K562 (cell line): ENCODE measurements at regions not wholly inside any gene's neighbourhood (a gene's known extent, or its start where the extent isn't known, plus 50 kb on each side); places are given as distances from the start of the nearest gene placed in this dataset.

Source experiments
- ATAC-seq: fragments of 200-7000 bp; cut with Tn5 transposase; 3 replicates; pipeline ENCODE4 v1.9.1; 2020; ENCODE audit warnings: moderate library complexity
- BruUV-seq: library from RNA; stranded (reverse); fragments of 400-500 nt; replicated peaks from 2 replicates; lab custom pipeline; 2021; lab: Mats Ljungman, UMichigan
- CTCF ChIA-PET: fragments of 300-600 bp; formaldehyde crosslinking; extraction: SDS; loops from one replicate; lab custom pipeline; 2021; ENCODE audit warnings: low intra/inter-chr PET ratio; lab: Yijun Ruan, JAX
- POLR2A ChIA-PET: fragments of 300-600, 350-650 bp; sonication (Branson Sonifier 250); formaldehyde crosslinking; extraction: SDS; loops from one replicate; lab custom pipeline; 2021; ENCODE audit warnings: antibody characterized with exemption, inconsistent platforms; lab: Yijun Ruan, JAX
- DNase-seq, 4 experiments: peaks; one replicate each; pipeline versions ENCODE4 v3.0.0 to v3.0.0-alpha.2; 2011 to 2018; ENCODE audit warnings: low spot score in 3 of 4, mixed read lengths in 3 of 4; ENCODE audit errors: extremely low read depth in 1 of 4
- FAIRE-seq: peaks from 2 replicates; lab custom pipeline; 2011; peaks lifted over from hg19 to GRCh38; lab: Jason Lieb, UNC
- H2AFZ ChIP-seq: 2 replicates; pipeline ENCODE4 v1.6.0; 2011; ENCODE audit warnings: low read depth, low read length, control low read depth, inconsistent platforms
- H3K27ac ChIP-seq: fragments of 200-600 bp; 3 replicates; pipeline ENCODE4 v1.8.0; 2011; ENCODE audit warnings: low read depth, mild to moderate bottlenecking, control low read depth, inconsistent platforms, low read length, moderate library complexity, mixed read lengths; ENCODE audit errors: extremely low read depth
- H3K27me3 ChIP-seq, 2 experiments: fragments of 300-600 bp in 1 of 2; 2 replicates in 1 of 2; 3 replicates in 1 of 2; pipeline versions ENCODE4 v1.6.0 to v1.8.0; 2011; ENCODE audit warnings: inconsistent platforms in 2 of 2, low read length in 2 of 2, mild to moderate bottlenecking in 1 of 2, mixed read lengths in 1 of 2, moderate library complexity in 1 of 2; ENCODE audit not compliant: control insufficient read depth in 2 of 2, insufficient read depth in 2 of 2
- H3K36me3 ChIP-seq: fragments of 300-600 bp; 3 replicates; pipeline ENCODE4 v1.8.0; 2011; ENCODE audit warnings: mild to moderate bottlenecking, low read length, inconsistent platforms; ENCODE audit not compliant: control insufficient read depth, insufficient read depth
- H3K4me1 ChIP-seq, 2 experiments: fragments of 200-600 bp in 1 of 2; replicated peaks in 1 of 2; 2 replicates in 1 of 2; 3 replicates in 1 of 2; pipeline versions ENCODE4 v1.5.1 to v1.8.0; 2011; ENCODE audit warnings: inconsistent platforms in 2 of 2, low read length in 2 of 2, mild to moderate bottlenecking in 1 of 2, mixed read lengths in 1 of 2, moderate library complexity in 1 of 2; ENCODE audit not compliant: control insufficient read depth in 2 of 2, insufficient read depth in 2 of 2
- H3K4me2 ChIP-seq: 2 replicates; pipeline ENCODE4 v1.6.1; 2011; ENCODE audit warnings: low read length, control low read depth, inconsistent platforms, mixed read lengths; ENCODE audit not compliant: insufficient read depth
- H3K4me3 ChIP-seq: fragments of 200-600 bp; sonication (generic), shearing (Covaris generic); 2 replicates; pipeline ENCODE4 v1.5.1; 2016; ENCODE audit warnings: control low read depth, inconsistent platforms
- H3K79me2 ChIP-seq: fragments of 200-600 bp; 3 replicates; pipeline ENCODE4 v1.8.0; 2011; ENCODE audit warnings: low read length, inconsistent platforms; ENCODE audit not compliant: control insufficient read depth, insufficient read depth
- H3K9ac ChIP-seq, 2 experiments: 2 replicates each; pipeline versions ENCODE4 v1.6.0 to v1.6.1; 2011; ENCODE audit warnings: low read depth in 2 of 2, low read length in 2 of 2, control low read depth in 1 of 2, inconsistent platforms in 1 of 2, mild to moderate bottlenecking in 1 of 2, mixed read lengths in 1 of 2; ENCODE audit not compliant: insufficient read depth in 1 of 2
- H3K9me1 ChIP-seq: one replicate; pipeline ENCODE4 v1.6.0; 2011; ENCODE audit warnings: inconsistent platforms, mild to moderate bottlenecking, low read length, moderate library complexity; ENCODE audit not compliant: control insufficient read depth, insufficient read depth
- H3K9me3 ChIP-seq: replicated peaks from 2 replicates; pipeline ENCODE4 v1.5.1; 2011; ENCODE audit warnings: low read depth, low read length, inconsistent platforms; ENCODE audit not compliant: control insufficient read depth, insufficient read depth
- H4K20me1 ChIP-seq: replicated peaks from 2 replicates; pipeline ENCODE4 v1.6.1; 2011; ENCODE audit warnings: low read length, inconsistent platforms, mixed read lengths; ENCODE audit not compliant: control insufficient read depth, insufficient read depth
- CSDE1 ChIP-seq, 2 experiments: fragments of 450-650 bp; IDR thresholded peaks; 2 replicates each; pipeline ENCODE4 v1.6.1; 2016; ENCODE audit warnings: mild to moderate bottlenecking in 1 of 2
- FOXJ3 ChIP-seq: sonication (generic); formaldehyde crosslinking; IDR thresholded peaks from 2 replicates; pipeline ENCODE4 v1.4.0; 2020; ENCODE audit warnings: mild to moderate bottlenecking, missing genetic modification reagents
- FOXK2 ChIP-seq, 2 experiments: fragments of 450-650 bp; IDR thresholded peaks in 1 of 2; conservative IDR thresholded peaks in 1 of 2; 2 replicates each; pipeline ENCODE4 v1.6.1; 2016; ENCODE audit warnings: low read depth in 2 of 2, mild to moderate bottlenecking in 1 of 2
- FOXM1 ChIP-seq, 2 experiments: fragments of 450-650 bp in 1 of 2; sonication (generic) in 1 of 2; formaldehyde crosslinking in 1 of 2; IDR thresholded peaks; 2 replicates each; pipeline versions ENCODE4 v1.6.1 to v1.9.0; 2017 to 2022; ENCODE audit warnings: low read depth in 2 of 2, mild to moderate bottlenecking in 2 of 2, missing genetic modification reagents in 1 of 2, moderate library complexity in 1 of 2
- HCFC1 ChIP-seq: IDR thresholded peaks from 2 replicates; pipeline ENCODE4 v1.6.1; 2012; ENCODE audit warnings: low read depth, low read length, improper control_type of control experiment
- KLF10 ChIP-seq: fragments of 250-450 bp; sonication (Bioruptor Pico); IDR thresholded peaks from 2 replicates; pipeline ENCODE4 v1.6.1; 2021; ENCODE audit warnings: matching md5 sums
- LEF1 ChIP-seq: fragments of 450-650 bp; IDR thresholded peaks from 2 replicates; pipeline ENCODE4 v1.6.1; 2016; ENCODE audit warnings: mild to moderate bottlenecking
- MTA3 ChIP-seq: fragments of 450-650 bp; formaldehyde crosslinking; IDR thresholded peaks from 2 replicates; pipeline ENCODE4 v1.6.1; 2017; ENCODE audit warnings: mild to moderate bottlenecking, borderline replicate concordance
- RFX7 ChIP-seq: fragments of 250-450 bp; sonication (Bioruptor Pico); IDR thresholded peaks from 2 replicates; pipeline ENCODE4 v1.5.1; 2021; ENCODE audit warnings: mild to moderate bottlenecking
- ZFP36 ChIP-seq: fragments of 150-350 bp; IDR thresholded peaks from 2 replicates; pipeline ENCODE4 v1.6.1; 2018; ENCODE audit warnings: low read length, low read depth; ENCODE audit not compliant: partially characterized antibody
- ZNF165 ChIP-seq: fragments of 250-450 bp; sonication (Bioruptor Pico); IDR thresholded peaks from 2 replicates; pipeline ENCODE4 v1.4.0; 2020; ENCODE audit warnings: borderline replicate concordance
- ZNF277 ChIP-seq: fragments of 250-450 bp; sonication (Bioruptor Pico); IDR thresholded peaks from 2 replicates; pipeline ENCODE4 v1.8.0; 2022; ENCODE audit warnings: inconsistent platforms, mild to moderate bottlenecking, moderate library complexity, borderline replicate concordance
- WGBS: fragments of 100-300 bp; shearing (Covaris generic); methylation state at CpG from one replicate; pipeline ENCODE4 v1.1.6; 2016; ENCODE audit warnings: low coverage, mixed read lengths; ENCODE audit not compliant: insufficient coverage; ENCODE audit errors: missing lambda C conversion rate; 5-methylcytosine and 5-hydroxymethylcytosine counted together
- in situ Hi-C: fragments of 300-500 bp; cut with MboI; formaldehyde crosslinking; loops from 4 replicates; pipeline ENCODE4 v1.15.0; 2018; ENCODE audit warnings: inconsistent platforms, mixed read lengths
- intact Hi-C: fragments of 100-400 bp; cut with micrococcal nuclease; formaldehyde crosslinking; loops from 2 replicates; pipeline ENCODE4 v1.14.2; 2022
- TF ChIP-seq, protein P1 (sequence below): fragments of 450-650 bp; IDR thresholded peaks from 2 replicates; pipeline ENCODE4 v1.6.1; 2016; ENCODE audit warnings: missing biosample characterization, missing genetic modification characterization
- TF ChIP-seq, protein P2 (sequence below): IDR thresholded peaks from 3 replicates; pipeline ENCODE4 v1.6.1; 2011; ENCODE audit warnings: borderline replicate concordance, mild to moderate bottlenecking; ENCODE audit not compliant: insufficient read length, insufficient read depth
- TF ChIP-seq, protein P3 (sequence below): fragments of 450-650 bp; IDR thresholded peaks from 2 replicates; pipeline ENCODE4 v1.6.1; 2018; ENCODE audit not compliant: partially characterized antibody

DNA sequence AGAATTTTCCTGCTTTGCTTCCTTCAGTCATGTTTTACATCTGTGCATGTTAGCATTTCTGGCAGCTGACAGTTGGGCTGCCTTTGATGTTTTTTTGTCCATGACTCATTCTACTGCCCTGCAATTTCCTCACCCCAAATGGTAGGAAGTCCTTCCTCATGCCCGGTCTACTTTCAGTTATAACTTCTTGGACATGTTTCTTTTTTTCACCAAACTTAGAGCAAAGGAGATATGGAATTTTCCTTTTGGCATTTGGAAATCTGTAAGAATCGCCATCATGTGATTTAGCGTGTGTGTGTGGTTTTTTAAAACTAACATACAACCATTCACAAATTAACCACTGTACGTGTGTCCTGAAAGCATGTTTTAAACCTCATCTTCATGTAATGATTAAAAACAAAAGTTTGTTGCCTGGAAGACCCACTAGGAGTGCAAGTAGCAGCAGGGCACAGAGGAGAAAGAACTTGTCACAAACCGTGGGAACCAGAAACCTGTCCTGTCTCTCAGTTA lies 430.7 kb upstream of the CFAP20DC start:
- H3K9me3 ChIP-seq = no peaks in the 10 kb centered on the region
- H4K20me1 ChIP-seq = no peaks in the 10 kb centered on the region
- no TSS peak for BruUV-seq
- no peak overlapping the region for H3K27ac ChIP-seq
- no peaks in the 10 kb centered on the region for H3K36me3 ChIP-seq
- H3K4me3 ChIP-seq = no peak overlapping the region
- no peak overlapping the region for H2AFZ ChIP-seq
- no peaks in the 10 kb centered on the region; a peak in 1 of 5 replicates for H3K27me3 ChIP-seq
- intact Hi-C loops (no loop called here), in situ Hi-C loops (no loop called here)
- DNase-seq (no peak), FAIRE-seq (no peak), ATAC-seq (no peak)
- CTCF ChIA-PET = no interaction called here
- no peak overlapping the region for H3K4me2 ChIP-seq
- no peaks in the 10 kb centered on the region for H3K9me1 ChIP-seq
- H3K4me1 ChIP-seq = no peaks in the 10 kb centered on the region
- H3K79me2 ChIP-seq = no peaks in the 10 kb centered on the region
- no peak overlapping the region for H3K9ac ChIP-seq
- POLR2A ChIA-PET = no interaction called here
- TF ChIP-seq FOXJ3 (CRISPR knock-in tag) (no peak), FOXM1 (IDR thresholded peaks at IDR 0.05; ENCODE audit: low read depth) (no peak), FOXM1 (CRISPR knock-in tag; IDR thresholded peaks at IDR 0.05; ENCODE audit: low read depth) (no peak), MTA3 (no peak), HCFC1 (no peak), CSDE1 (IDR thresholded peaks at IDR 0.05) (no peak), ZNF165 (CRISPR knock-in tag) (no peak), KLF10 (CRISPR knock-in tag) (no peak), ZNF277 (CRISPR knock-in tag) (no peak), ZFP36 (no peak), RFX7 (CRISPR knock-in tag) (no peak), LEF1 (no peak), FOXK2 (conservative IDR thresholded peaks at IDR 0.05 in 1 of 2, IDR thresholded peaks at IDR 0.05 in 1 of 2; ENCODE audit: low read depth in 2 of 2) (no peak)
- TF ChIP-seq, protein P1, sequence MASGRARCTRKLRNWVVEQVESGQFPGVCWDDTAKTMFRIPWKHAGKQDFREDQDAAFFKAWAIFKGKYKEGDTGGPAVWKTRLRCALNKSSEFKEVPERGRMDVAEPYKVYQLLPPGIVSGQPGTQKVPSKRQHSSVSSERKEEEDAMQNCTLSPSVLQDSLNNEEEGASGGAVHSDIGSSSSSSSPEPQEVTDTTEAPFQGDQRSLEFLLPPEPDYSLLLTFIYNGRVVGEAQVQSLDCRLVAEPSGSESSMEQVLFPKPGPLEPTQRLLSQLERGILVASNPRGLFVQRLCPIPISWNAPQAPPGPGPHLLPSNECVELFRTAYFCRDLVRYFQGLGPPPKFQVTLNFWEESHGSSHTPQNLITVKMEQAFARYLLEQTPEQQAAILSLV (tag) = no peak
- TF ChIP-seq, protein P2, sequence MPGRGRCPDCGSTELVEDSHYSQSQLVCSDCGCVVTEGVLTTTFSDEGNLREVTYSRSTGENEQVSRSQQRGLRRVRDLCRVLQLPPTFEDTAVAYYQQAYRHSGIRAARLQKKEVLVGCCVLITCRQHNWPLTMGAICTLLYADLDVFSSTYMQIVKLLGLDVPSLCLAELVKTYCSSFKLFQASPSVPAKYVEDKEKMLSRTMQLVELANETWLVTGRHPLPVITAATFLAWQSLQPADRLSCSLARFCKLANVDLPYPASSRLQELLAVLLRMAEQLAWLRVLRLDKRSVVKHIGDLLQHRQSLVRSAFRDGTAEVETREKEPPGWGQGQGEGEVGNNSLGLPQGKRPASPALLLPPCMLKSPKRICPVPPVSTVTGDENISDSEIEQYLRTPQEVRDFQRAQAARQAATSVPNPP = no peak
- TF ChIP-seq, protein P3, sequence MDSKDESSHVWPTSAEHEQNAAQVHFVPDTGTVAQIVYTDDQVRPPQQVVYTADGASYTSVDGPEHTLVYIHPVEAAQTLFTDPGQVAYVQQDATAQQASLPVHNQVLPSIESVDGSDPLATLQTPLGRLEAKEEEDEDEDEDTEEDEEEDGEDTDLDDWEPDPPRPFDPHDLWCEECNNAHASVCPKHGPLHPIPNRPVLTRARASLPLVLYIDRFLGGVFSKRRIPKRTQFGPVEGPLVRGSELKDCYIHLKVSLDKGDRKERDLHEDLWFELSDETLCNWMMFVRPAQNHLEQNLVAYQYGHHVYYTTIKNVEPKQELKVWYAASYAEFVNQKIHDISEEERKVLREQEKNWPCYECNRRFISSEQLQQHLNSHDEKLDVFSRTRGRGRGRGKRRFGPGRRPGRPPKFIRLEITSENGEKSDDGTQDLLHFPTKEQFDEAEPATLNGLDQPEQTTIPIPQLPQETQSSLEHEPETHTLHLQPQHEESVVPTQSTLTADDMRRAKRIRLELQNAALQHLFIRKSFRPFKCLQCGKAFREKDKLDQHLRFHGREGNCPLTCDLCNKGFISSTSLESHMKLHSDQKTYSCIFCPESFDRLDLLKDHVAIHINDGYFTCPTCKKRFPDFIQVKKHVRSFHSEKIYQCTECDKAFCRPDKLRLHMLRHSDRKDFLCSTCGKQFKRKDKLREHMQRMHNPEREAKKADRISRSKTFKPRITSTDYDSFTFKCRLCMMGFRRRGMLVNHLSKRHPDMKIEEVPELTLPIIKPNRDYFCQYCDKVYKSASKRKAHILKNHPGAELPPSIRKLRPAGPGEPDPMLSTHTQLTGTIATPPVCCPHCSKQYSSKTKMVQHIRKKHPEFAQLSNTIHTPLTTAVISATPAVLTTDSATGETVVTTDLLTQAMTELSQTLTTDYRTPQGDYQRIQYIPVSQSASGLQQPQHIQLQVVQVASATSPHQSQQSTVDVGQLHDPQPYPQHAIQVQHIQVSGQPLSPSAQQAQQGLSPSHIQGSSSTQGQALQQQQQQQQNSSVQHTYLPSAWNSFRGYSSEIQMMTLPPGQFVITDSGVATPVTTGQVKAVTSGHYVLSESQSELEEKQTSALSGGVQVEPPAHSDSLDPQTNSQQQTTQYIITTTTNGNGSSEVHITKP = no peak
- 0% methylated on average over 5 of the region's 5 CpGs for WGBS
